ENCODE measurements at regions not wholly inside any gene's neighbourhood (a gene's known extent, or its start where the extent isn't known, plus 50 kb on each side); places are given as distances from the start of the nearest gene placed in this dataset.

DNA sequence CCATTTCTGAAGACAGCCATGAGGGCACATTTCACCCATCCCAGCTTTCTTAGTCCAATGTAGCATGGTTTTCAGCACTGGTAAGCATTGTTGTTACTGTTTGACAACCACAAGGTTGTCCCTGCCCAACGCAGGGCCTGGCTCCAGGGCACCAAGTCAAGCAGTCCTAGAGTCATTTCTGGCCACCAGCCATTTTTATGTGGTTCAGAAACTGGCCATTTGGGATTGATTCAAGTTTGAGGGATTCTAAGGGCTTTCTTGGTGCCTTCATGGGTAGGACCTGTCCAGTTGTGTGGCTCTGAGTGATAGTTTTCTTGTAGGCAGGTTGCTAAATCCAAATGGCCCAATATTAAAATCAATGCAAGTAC, 535.4 kb upstream of the USP24 start (continued):
- no peak for TF ChIP-seq GTF2F1 (IDR thresholded peaks at IDR 0.05; ENCODE audit: borderline replicate concordance, low read depth, low read length)
- no peak for TF ChIP-seq BCL11A (IDR thresholded peaks at IDR 0.05; ENCODE audit: low read depth in 2 of 2, low read length in 2 of 2)
- TF ChIP-seq, protein P1, sequence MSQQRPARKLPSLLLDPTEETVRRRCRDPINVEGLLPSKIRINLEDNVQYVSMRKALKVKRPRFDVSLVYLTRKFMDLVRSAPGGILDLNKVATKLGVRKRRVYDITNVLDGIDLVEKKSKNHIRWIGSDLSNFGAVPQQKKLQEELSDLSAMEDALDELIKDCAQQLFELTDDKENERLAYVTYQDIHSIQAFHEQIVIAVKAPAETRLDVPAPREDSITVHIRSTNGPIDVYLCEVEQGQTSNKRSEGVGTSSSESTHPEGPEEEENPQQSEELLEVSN (IDR thresholded peaks at IDR 0.05), result no peak
- TF ChIP-seq KDM1A (IDR thresholded peaks at IDR 0.05; ENCODE audit: borderline replicate concordance, low read length), result no peak
- TF ChIP-seq SIX5 (IDR thresholded peaks at IDR 0.05; ENCODE audit: low read depth, low read length), result no peak
- no peak for TF ChIP-seq RAD21 (IDR thresholded peaks at IDR 0.05 in 1 of 2, conservative IDR thresholded peaks at IDR 0.05 in 1 of 2; ENCODE audit: low read depth in 2 of 2, low read length in 2 of 2)
- no peak for TF ChIP-seq ASH2L (IDR thresholded peaks at IDR 0.05; ENCODE audit: low read length)
